DND-41 (cell line): ENCODE measurements at regions not wholly inside any gene's neighbourhood (a gene's known extent, or its start where the extent isn't known, plus 50 kb on each side); places are given as distances from the start of the nearest gene placed in this dataset.

Source experiments
- CTCF ChIP-seq: IDR thresholded peaks from 2 replicates; pipeline ENCODE4 v1.5.1; 2012; ENCODE audit warnings: borderline replicate concordance, low read length, moderate library complexity, mild to moderate bottlenecking; ENCODE audit not compliant: poor library complexity, severe bottlenecking; ENCODE audit errors: extremely low read depth
- EZH2 ChIP-seq: IDR thresholded peaks from 3 replicates; pipeline ENCODE4 v1.6.1; 2012; ENCODE audit warnings: borderline replicate concordance, low read depth, mild to moderate bottlenecking, moderate library complexity, low read length, inconsistent platforms; ENCODE audit not compliant: severe bottlenecking

- TF ChIP-seq CTCF (no peak), EZH2 (no peak)
Observed at GRCh38 chr13:28590461-28590860, 68.5 kb upstream of the POMP start.
